GM21619 (cell line): ENCODE measurements at regions not wholly inside any gene's neighbourhood (a gene's known extent, or its start where the extent isn't known, plus 50 kb on each side); places are given as distances from the start of the nearest gene placed in this dataset.

Experiments used
- ATAC-seq: cut with Tn5 transposase; IDR thresholded peaks from one replicate; pipeline ENCODE4 v1.9.1; 2021; ENCODE audit not compliant: unreplicated experiment

- no peak for ATAC-seq
These were observed 305.9 kb downstream of the PMP22 start for GRCh38 chr17:14959106-14959648.

GRCh38 chr17:14953405-14953804 is 311.7 kb downstream of the PMP22 start:
- no peak for ATAC-seq

DNA sequence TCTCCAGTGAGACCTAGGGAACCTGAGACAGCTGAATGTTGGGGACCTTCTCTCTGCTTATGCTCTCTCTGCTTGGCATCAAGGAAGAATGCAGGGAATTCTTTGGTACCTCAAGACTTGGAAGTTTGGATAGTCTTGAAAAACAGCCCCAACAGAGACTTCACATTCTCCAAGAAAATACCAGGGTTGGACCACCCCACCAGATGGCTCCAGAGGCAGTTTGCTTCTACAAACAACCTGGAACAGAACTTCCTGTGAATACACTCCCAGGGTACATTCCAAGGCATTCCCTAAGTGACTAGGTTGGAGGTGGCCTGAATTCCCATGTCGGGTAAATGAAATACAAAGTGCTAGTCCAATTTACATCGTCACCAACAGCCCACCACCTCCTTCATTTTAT is 314.4 kb downstream of the PMP22 start:
- no peak for ATAC-seq

GRCh38 chr17:14950216-14950615 is 314.9 kb downstream of the PMP22 start:
- no peak for ATAC-seq

- ATAC-seq = no peak
These were observed 317.5 kb downstream of the PMP22 start for GRCh38 chr17:14947671-14948070.

DNA sequence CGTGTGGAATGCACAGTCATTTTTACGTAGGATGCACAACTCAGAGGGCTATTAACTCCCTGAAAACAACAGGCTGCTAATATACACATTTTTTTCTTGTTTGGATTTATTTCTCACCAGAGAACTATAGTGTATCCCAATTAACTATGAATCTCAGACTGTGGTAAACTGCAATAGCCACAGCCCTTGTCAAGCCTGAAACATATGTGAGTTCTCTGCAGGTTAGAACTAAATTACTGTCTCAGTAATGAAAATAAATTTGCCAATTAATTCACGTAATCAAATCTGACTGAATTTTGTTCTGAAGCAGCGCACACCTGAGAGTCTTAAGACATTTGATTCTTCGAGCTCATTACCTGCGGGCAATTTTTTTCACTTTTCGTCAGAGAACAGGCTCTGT is 318.6 kb downstream of the PMP22 start:
- no peak for ATAC-seq

DNA sequence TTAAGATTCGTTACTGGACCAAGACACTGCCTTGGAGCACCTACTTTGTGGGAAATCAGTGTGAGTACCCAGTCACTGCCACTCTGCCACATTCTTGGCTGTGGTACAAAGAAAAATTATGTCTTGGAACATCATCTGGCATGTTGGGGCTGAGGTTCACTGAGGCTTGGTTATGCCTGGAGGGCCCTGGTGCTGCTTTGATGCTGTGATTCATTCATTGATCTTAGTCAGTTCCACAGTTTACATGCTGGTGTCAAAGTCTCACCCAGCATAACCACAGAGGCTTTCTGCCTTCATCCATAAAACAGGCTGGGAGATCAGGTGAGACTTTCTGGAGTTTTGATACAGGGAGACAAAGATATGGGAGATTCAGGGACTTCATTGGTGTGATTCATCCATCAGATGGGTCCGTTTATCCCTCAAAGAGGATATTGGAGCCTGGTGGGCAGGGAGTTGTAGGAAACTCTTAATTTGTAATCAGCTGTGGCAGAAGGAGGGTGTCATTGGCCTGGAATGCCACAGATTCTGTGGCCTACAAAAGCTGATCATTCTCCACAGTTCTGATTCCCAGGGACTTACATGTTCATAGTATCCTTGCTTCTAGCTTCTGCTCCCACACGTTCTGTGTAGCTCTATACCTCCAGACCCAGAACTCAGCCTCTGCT is 322.5 kb downstream of the PMP22 start:
- ATAC-seq = no peak

GRCh38 chr17:14940938-14941265 is 324.2 kb downstream of the PMP22 start:
- no peak for ATAC-seq

DNA sequence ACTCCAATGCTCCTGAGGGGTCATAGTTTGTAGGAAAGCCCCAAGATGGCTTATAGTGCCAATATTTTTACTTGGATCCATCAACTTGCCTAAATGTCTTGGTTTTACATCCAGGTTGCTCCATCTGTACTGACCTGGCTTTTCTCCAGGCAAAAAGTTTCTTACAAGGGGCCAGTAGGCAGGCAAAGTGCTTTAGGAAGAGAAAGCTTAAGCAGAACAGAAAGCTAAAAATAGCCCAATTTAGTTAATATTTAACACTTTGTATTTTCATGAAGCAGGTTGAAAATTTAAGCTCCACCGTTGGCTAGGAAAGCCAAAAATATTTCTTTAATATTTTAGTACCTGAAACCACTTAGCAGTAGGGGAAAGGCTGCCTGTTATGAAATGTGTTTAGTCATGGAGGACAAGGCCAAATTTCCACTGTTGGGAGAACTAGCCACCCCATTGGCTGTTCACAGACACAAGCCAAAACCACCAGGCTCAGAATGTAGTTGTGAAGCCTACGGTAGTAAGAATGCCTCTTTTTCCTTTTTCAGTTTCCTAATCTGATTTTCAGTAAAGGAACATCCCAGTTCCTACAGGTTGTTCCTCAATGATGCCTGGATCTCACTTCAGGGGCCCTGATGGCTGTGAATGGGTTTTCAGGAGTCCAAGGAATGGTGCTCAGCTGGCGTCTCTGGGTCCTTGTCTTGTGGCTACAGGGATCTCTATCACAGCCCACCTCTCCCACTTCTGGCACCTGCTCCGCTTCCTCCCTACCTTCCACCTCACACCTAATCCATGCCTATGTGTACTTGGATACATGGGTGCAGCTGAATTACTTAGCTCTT is 324.8 kb downstream of the PMP22 start:
- no peak for ATAC-seq

GRCh38 chr17:14935845-14936485 is 329.2 kb downstream of the PMP22 start:
- no peak for ATAC-seq

DNA sequence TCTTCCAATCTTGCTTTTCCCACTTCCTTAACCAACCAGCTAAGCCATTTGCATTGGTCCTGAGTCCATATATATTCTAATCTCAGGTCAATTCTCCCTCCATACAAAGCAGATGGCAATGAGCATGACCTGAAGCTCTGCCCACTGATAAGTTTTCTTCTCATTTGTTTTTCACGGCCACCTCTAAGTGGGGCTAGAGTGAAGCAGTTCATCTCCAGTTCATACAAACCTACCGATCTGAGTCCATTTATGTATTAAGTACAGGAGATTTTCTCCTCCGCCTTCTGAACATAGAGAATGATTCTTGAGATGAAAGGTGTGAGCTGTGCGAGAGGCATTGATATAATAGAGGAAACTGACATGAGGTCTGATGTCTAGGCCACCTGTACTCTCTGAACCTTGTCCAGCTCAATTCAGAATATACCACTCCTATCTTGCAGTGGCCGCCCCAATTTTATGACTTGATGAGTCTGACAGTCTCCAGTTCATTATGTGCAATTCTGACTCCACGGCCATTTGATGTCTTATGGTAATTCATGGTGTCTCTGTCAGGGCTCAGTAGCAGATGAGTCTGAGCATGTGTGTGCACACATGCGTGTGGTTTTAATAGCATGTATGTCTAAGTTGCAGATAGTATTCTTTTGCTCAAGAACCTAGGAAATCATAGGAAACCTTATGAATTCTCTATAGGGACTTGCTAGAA is 329.8 kb downstream of the PMP22 start:
- no peak for ATAC-seq

DNA sequence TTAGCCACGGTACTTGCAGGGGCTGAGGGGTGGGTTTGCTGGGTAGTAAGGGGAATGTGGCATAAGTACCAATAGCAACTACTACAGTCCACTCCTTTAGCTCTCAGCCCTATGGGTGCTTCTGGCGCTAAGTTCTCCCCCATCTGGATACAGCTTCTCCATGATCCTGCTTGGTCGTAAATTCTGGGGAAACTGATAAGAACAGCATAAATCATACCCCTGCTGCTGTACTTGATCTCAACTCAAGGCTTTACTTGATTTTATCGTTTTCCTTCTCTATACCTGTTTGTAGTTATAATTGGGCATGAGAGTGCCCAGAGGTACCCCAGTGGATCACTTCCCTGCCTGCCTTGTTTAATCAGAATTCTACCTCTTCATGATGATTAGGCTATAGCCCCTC is 331.4 kb downstream of the PMP22 start:
- ATAC-seq = no peak

GRCh38 chr17:14926526-14927122 is 338.5 kb downstream of the PMP22 start:
- no peak for ATAC-seq

DNA sequence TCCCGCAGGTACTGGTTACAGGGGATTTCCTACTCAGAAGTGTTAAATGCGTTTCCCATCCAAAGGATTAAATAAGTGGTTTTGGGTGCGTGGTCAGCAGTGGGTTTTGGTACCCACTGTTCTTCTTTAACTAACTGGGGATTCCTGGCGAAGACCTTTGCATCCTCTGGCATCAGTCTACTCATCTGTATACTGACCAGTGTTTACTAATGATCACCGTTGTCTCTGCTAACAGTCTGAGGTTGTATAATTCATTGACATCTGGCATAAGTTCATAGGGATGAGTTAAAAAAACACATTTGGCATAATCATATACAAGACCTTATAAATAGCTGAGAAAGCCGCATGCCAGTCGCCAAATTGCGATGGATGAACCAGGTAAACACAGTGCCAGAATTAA is 339.1 kb downstream of the PMP22 start:
- ATAC-seq = no peak

- no peak for ATAC-seq
These were observed 339.6 kb downstream of the PMP22 start for GRCh38 chr17:14925498-14925897.

DNA sequence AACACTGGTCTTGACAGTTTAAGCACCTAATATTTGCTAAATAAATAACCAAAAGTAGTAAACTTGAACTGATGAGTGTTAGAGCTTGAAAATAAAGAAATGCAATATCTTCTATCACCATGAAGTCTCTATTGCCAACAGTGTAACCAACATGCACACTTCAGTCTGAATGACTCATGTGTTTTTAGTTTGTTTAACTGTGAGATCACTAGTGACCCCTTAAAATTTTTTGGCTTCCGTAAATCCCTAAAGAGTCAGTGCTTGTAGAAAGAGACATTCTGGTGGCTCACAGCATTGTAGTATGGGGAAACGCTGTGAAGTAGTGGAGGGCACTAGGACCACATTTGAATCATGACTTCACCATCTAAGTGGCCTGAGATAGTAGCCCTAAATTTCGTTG is 341.1 kb downstream of the PMP22 start:
- ATAC-seq = no peak

- no peak for ATAC-seq
These were observed 342.7 kb downstream of the PMP22 start for GRCh38 chr17:14922411-14922810.

DNA sequence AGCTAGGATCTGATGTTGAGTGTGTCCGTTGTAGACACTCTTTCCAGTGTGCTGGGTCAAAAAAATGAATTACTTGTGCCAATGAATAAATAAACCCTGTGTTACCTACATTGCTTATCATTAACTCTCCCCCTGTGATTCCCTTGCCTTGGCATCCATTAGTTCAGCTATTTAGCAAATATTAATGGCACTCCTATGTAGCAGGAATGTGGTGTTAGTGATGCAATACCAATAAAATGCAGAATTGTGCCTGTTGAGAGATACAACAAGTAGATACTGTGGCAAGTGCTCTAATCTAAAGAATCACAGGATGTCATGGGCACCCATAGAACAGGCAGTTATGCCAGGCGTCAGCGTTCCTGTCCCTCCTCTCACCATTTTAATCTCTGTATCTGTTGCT is 343.2 kb downstream of the PMP22 start:
- ATAC-seq = no peak

- no peak for ATAC-seq
These were observed 345.4 kb downstream of the PMP22 start for GRCh38 chr17:14919631-14920213.

- no peak for ATAC-seq
These were observed 346.0 kb downstream of the PMP22 start for GRCh38 chr17:14919094-14919493.

DNA sequence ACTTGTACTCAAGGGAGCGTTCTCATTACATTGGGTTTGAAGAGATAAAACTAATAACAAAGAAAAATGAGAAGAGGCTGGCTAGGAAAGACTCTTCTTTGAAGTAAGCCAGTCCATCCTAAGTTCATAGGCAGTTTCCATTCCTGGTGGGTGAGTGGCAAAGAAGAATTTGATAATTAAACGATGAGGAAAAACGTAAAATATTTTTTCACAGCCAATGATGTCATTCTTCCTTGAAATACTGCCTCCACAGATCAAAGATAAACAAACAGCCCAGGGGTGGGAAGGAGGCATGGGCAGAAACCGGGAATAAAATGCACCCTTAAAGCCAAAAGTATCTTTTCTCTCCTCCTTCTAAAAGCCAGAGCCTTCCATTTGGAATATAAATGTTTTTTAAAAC is 346.6 kb downstream of the PMP22 start:
- no peak for ATAC-seq
